ENCODE measurements at regions not wholly inside any gene's neighbourhood (a gene's known extent, or its start where the extent isn't known, plus 50 kb on each side); places are given as distances from the start of the nearest gene placed in this dataset.

GRCh38 chr4:124879195-124879594 is 166.7 kb upstream of the ANKRD50 start:
- no peak overlapping the region for H2AFZ ChIP-seq (ENCODE audit: insufficient read depth, low read depth, low read length, poor library complexity, severe bottlenecking)
- intact Hi-C loops (cut with micrococcal nuclease) = no loop called here
- H3K27ac ChIP-seq (ENCODE audit: low read depth in 1 of 2, low read length in 2 of 2) = no peak overlapping the region
- Mint-ChIP-seq H3K27ac (no peak overlapping the region), H3K4me1 (no peaks in the 10 kb centered on the region), H3K9me3 (peaks cover 10 to 25% (median 16%) of the 10 kb centered on the region in 7 donors), H3K36me3 (no peaks in the 10 kb centered on the region), H3K27me3 (ENCODE audit: low read depth in 3 of 3) (peaks cover 0 to 2% (median 0%) of the 10 kb centered on the region in 3 donors), H3K4me3 (no peak overlapping the region)
- TF ChIP-seq, protein P1, sequence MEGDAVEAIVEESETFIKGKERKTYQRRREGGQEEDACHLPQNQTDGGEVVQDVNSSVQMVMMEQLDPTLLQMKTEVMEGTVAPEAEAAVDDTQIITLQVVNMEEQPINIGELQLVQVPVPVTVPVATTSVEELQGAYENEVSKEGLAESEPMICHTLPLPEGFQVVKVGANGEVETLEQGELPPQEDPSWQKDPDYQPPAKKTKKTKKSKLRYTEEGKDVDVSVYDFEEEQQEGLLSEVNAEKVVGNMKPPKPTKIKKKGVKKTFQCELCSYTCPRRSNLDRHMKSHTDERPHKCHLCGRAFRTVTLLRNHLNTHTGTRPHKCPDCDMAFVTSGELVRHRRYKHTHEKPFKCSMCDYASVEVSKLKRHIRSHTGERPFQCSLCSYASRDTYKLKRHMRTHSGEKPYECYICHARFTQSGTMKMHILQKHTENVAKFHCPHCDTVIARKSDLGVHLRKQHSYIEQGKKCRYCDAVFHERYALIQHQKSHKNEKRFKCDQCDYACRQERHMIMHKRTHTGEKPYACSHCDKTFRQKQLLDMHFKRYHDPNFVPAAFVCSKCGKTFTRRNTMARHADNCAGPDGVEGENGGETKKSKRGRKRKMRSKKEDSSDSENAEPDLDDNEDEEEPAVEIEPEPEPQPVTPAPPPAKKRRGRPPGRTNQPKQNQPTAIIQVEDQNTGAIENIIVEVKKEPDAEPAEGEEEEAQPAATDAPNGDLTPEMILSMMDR (IDR thresholded peaks at IDR 0.05) = no peak
- H3K27me3 ChIP-seq (ENCODE audit: control insufficient read depth in 2 of 2, insufficient read depth in 2 of 2, low read length in 2 of 2) = no peaks in the 10 kb centered on the region
- no peak for DNase-seq
- no peak overlapping the region for H3K9ac ChIP-seq (ENCODE audit: insufficient read depth, low read length, poor library complexity, severe bottlenecking)
- no peaks in the 10 kb centered on the region for H3K79me2 ChIP-seq (ENCODE audit: insufficient read depth, low read length)
- H3K36me3 ChIP-seq (replicated peaks in 1 of 2; ENCODE audit: control insufficient read depth in 1 of 2, insufficient read depth in 2 of 2, low read length in 2 of 2) = no peaks in the 10 kb centered on the region
- WGBS (ENCODE audit: insufficient coverage) = no CpG with 5 or more reads among the region's 2 CpGs
- H3K4me2 ChIP-seq (replicated peaks; ENCODE audit: extremely low read depth, low read length, poor library complexity, severe bottlenecking) = no peak overlapping the region
- peaks cover 13 to 15% of the 10 kb centered on the region in 2 donors for H3K9me3 ChIP-seq (replicated peaks in 1 of 2; ENCODE audit: control insufficient read depth in 1 of 2, insufficient read depth in 1 of 2, low read length in 2 of 2)
- H3K4me1 ChIP-seq (ENCODE audit: control insufficient read depth in 1 of 2, insufficient read depth in 2 of 2, low read length in 2 of 2) = no peaks in the 10 kb centered on the region
- no peak overlapping the region for H3K4me3 ChIP-seq (replicated peaks in 1 of 3; ENCODE audit: low read depth in 2 of 3, low read length in 3 of 3)
- no peaks in the 10 kb centered on the region for H4K20me1 ChIP-seq (ENCODE audit: insufficient read depth, low read length)

GRCh38 chr4:124874172-124874450 is 161.6 kb upstream of the ANKRD50 start:
- no peak for DNase-seq
- Mint-ChIP-seq H3K27ac (no peak overlapping the region), H3K4me3 (no peak overlapping the region), H3K27me3 (ENCODE audit: low read depth in 3 of 3) (peaks cover 0 to 2% (median 0%) of the 10 kb centered on the region in 3 donors), H3K9me3 (peaks cover 12 to 30% (median 16%) of the 10 kb centered on the region in 7 donors), H3K36me3 (no peaks in the 10 kb centered on the region), H3K4me1 (no peaks in the 10 kb centered on the region)
- Histone ChIP-seq H3K4me3 (replicated peaks in 1 of 3; ENCODE audit: low read depth in 2 of 3, low read length in 3 of 3) (no peak overlapping the region), H3K4me2 (replicated peaks; ENCODE audit: extremely low read depth, low read length, poor library complexity, severe bottlenecking) (no peak overlapping the region), H2AFZ (ENCODE audit: insufficient read depth, low read depth, low read length, poor library complexity, severe bottlenecking) (no peak overlapping the region), H3K27me3 (ENCODE audit: control insufficient read depth in 2 of 2, insufficient read depth in 2 of 2, low read length in 2 of 2) (no peaks in the 10 kb centered on the region), H3K9me3 (replicated peaks in 1 of 2; ENCODE audit: control insufficient read depth in 1 of 2, insufficient read depth in 1 of 2, low read length in 2 of 2) (peaks cover 13 to 15% of the 10 kb centered on the region in 2 donors), H3K36me3 (replicated peaks in 1 of 2; ENCODE audit: control insufficient read depth in 1 of 2, insufficient read depth in 2 of 2, low read length in 2 of 2) (no peaks in the 10 kb centered on the region), H3K27ac (ENCODE audit: low read depth in 1 of 2, low read length in 2 of 2) (no peak overlapping the region), H3K9ac (ENCODE audit: insufficient read depth, low read length, poor library complexity, severe bottlenecking) (no peak overlapping the region), H3K4me1 (ENCODE audit: control insufficient read depth in 1 of 2, insufficient read depth in 2 of 2, low read length in 2 of 2) (no peaks in the 10 kb centered on the region), H4K20me1 (ENCODE audit: insufficient read depth, low read length) (no peaks in the 10 kb centered on the region), H3K79me2 (ENCODE audit: insufficient read depth, low read length) (no peaks in the 10 kb centered on the region)
- TF ChIP-seq, protein P1 (IDR thresholded peaks at IDR 0.05) = no peak
- no CpG with 5 or more reads among the region's 2 CpGs for WGBS (ENCODE audit: insufficient coverage)
- intact Hi-C loops (cut with micrococcal nuclease) = no loop called here
